Hippocampal formation (tissue), 2 donors: ENCODE measurements at regions not wholly inside any gene's neighbourhood (a gene's known extent, or its start where the extent isn't known, plus 50 kb on each side); places are given as distances from the start of the nearest gene placed in this dataset.

Source experiments
- DNase-seq, 2 donors: peaks; one replicate each; lab custom pipeline; 2025; lab: John Stamatoyannopoulos, UW

DNA sequence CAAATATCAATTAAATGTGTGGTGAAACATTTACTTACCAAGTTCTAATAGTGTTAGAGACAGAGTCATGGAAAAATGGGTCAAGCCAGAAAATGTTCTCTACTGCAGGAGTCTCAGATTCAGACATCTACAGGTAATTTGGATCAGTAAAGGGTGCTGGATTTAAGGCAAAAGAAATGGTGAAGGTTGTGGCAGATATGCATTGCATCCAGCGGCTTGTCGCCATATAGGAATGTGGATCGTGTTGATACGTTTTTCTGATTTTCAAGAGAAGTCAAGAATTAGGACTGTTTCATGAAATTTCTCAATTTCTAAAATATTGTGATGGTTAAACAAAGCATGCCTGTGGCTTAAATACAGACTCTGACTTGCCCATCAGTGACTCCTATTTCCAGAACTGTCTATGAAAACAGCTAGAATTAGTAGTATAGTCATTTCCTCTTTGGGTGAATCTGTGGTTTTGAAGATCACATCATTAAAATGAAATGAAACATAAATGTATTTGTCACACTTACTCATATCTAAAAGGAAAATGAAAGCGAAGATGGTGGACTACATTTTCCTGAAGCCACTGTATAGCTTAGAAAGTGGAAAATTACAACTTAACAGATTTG is 110.1 kb upstream of the VEGFC start:
- DNase-seq = no peak

DNA sequence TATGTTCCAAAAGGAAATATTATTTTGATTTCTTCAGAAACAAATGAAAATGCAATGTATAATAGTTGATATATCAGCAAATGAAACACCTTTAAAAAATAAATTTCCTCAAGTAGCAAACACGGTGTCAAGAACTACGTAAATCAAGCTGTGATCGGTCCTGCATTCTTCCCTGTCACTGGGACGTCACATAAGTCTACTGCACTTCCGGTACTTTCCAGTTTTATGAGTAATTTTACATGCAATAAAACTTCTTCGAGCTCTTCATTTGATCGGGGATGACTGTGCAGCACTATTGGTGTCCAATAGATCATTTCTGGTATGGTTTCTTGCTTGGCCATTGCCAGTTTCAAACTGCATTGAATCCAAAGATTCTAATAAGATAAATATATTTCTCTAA is 114.0 kb upstream of the VEGFC start:
- DNase-seq = no peak

DNA sequence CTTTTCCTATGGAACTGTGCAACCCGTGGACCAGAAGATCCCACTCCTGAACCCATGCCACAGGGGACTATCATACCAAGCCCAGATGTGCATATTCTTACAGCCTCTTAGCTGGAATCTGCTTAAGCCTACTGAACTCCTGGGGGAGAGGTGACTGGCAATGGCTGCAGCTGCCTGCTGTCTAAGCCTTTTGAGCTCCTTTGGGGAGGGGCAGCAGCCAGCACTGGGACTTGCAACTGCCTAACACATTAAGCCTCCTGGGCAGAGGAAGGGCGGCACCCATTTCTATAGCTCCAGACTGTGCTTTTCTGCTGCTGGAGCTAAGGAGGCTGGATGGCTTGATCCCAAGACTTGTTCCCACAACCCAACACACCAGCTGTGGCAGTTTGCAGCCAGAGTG is 117.9 kb upstream of the VEGFC start:
- no peak for DNase-seq

DNA sequence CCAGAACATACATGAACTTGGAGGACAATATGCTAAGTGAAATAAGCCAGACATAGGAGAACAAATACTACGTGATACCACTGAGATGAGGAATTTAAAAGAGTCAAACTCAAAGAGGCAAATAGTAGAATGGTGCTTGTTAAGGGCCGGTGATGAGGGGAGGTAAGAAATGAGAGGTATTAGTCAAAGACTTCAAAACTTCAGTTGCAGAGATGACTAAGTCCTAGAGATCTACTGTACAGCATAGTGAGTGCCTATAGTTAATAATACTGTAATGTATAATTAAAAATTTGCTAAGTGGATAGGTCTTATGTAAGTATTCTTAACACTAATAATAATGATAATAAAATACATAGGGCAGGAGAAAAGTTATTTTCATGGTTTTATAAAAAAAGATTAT is 126.9 kb upstream of the VEGFC start:
- DNase-seq = no peak

DNA sequence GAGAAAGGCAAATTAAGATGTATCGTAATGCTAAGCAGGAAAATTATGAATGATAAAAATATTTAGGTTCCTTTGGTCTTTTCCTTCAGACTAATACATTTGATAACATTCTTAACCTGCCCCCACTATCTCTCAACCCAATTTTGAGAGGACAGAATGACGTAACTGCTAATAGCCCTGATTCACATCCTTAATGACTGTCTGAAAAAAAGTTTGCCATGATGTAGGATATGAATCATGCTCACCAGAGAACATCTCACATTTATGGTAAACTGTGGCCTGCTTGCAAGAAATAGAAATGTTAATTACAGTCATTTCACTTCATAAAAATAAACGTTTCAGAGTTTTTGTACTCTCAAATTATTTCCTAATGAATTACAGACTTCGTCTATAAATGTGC is 128.0 kb upstream of the VEGFC start:
- no peak for DNase-seq

DNA sequence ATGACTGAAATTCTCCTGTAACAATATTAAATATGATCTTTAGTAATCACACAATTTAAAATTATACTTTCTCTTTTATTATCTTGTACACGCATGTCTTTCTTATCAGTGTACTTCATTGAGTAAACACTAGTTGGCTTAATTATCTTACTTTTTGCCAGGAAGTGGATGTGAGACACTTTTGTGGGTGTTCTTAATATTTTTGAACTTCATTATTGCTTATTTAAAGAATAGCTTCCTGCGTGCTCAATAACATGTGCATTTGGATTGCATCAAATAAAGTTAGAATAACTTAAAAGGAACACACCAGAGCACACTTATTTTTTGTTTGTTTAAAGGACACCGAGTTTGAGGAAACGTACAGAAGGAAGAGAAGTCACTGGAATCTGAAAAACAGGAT is 128.5 kb upstream of the VEGFC start:
- DNase-seq = no peak

DNA sequence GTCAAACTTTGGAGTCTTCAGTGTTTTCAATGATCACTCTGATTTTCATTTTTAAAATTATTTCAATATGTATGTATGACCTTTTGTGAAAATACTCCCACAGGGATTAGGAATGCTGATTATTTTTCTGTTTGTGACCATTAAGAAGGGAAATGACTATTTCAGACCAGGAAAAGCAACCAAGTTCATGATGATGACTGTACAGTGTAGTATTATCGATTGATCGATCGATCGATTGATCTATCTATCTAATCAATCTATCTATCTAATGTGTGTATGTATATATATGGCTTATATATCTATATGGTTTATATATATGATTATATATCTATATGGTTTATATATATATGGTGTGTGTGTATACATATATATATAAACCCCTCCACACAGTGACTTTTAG is 131.5 kb upstream of the VEGFC start:
- DNase-seq = no peak

DNA sequence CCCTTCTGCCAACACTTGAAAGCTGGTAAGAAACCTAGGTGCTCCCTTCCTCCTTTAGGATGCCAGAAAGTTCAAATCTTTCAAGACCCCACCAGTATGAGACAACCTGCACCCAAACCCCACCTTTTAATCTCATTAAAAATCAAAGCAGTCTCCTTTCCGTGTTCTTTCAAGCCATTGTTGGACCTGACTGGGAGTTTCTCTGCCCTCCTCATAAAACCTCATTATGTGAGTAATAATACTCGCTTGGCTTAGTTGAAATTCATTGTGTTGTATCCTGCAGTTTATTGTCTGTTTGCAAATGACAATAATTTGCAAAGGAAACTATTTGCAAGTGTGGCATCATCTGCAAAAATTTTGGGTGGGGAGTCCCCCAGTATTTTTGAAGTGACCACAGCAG is 133.2 kb upstream of the VEGFC start:
- no peak for DNase-seq

DNA sequence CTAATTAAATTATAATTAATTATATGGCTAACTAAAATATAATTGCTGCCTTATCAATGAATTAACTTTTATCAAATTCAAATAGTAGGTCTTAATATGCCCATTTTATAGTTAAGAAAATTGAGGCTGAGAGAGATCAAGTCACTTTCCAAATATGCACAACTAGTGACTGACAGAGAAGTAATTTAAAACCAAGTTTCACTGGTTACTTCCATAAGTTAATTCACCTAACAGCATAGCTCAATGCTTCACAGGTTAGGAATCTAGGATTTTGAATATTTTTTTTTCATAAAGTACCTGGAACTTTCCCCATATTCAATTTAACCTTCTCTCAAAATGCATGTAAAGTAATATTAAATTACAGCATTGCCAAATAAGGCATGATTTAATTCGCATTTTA is 134.4 kb upstream of the VEGFC start:
- no peak for DNase-seq

DNA sequence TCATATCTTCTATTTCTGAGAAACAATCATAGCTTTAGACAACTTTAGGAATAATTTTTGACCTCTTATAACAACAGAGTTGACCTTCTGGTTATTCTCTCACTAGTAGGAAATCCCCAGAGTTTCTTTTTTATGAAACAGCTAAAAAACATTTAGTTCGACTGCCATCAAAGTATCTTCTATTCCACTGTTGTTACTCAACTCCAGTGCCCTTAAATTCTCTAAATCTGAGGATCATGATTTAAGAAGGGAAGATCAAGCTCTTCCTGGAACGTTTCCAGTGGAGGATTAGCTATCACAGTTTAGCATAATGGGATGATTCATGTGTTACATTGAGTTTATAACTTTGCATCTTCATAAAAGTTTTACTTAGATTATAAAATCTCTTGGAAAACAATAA is 134.9 kb upstream of the VEGFC start:
- DNase-seq = no peak

DNA sequence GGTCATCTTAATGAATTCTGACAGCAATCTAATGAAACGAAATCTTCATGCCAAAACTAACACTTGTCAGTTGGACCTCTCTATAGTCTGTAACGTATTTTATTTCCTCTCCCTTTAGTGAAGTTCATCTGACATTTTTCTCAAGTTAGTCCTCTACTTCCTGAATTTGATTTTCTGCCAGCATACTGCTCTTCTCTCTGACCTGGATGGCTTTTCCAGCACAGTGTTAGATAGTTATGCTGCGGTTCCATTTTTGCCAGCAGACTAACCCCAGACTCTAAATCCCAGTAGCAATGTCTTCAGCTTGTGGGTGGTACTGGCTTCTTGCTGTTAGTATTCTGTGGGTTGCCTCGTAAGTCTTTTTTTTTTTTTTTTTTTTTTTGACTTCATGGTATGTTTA is 146.7 kb upstream of the VEGFC start:
- DNase-seq = no peak

DNA sequence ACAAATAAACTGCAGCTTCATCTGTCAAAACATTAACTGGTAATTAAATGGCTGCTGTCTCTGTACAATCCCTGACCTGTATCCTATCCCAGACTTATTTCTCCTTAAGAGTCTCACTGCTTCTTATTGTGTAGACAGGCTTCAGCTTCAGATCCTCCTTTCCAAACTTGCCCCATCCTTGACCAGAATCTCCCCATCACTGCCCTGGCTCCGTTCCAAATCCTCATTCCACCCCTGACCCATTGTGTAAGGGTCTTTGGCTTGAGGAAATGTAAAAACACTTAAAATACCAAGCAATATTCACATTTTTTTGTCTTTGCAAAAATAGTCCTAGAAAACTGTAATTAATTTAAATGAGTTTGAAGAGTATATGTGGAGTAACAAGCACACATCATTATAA is 152.6 kb upstream of the VEGFC start:
- DNase-seq = no peak

DNA sequence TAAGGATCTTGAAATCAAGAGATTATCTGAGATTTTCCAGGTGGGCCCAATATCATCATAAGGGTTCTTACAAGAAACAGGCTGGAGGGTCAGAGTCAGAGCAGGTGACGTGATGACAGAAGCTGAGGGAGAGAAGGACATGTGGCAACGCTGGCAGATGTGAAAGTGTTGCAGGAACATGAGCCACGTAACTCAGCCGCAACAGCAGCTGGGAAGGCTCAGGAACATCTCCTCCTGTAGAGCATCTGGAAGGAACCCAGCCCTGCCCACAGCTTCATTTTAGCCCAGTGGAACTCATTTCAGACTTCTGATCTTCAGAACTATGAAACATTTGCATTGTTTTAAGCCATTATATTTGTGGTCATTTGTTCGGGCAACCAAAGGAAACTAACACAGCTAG is 156.3 kb upstream of the VEGFC start:
- DNase-seq = no peak

DNA sequence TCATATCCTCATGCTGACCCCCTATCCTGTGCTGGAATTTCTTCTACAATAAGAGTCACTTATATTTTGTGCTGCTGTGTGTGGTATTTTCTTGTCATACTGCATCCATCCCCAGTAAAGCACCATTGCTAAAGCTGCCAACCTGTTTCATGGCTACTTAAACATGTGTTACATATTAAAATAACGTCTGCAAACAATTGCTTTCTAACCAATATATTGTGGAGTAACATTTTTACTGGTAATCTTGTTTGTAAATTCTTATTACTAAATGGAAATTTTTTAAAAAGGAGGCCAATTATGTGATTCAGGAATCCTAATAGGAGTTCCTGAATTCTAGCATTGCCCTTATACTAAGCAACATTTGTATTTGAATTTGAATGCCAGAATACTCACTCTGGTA is 160.3 kb upstream of the VEGFC start:
- no peak for DNase-seq

DNA sequence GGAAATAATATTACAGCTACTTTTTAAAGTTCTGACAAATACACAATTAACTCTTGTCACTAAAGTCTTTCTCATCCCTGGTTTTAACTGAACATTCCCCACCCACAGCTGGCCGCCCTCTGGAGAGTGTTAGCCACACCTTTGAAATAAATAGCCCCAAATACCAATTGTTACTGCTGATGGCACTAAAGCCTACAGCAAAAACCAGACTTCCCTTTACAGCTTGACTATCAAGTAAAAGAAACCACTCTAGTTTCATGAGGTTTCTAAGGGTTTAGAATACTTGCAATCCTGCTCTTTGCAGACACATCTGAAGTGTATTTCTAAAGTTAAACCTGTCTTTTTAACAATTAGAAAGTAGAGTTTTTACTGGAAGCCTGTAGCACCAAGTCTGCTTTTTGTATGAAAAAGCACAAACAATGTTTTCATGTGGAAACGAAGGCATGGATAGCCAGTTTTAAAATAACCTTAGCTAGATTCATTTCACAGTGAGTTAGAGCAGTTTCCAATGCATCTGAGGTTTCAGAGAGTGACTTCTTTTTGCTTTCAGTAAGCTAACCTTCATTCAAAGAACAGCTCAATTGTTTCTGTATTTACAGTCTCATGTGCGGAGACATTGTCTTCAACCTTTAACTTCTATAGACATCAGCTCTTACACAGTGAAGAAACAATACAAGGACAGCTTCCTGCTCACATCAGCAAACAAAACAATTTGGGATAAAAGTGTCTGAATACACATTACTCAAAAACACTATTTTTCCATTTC is 164.8 kb upstream of the VEGFC start:
- no peak for DNase-seq

DNA sequence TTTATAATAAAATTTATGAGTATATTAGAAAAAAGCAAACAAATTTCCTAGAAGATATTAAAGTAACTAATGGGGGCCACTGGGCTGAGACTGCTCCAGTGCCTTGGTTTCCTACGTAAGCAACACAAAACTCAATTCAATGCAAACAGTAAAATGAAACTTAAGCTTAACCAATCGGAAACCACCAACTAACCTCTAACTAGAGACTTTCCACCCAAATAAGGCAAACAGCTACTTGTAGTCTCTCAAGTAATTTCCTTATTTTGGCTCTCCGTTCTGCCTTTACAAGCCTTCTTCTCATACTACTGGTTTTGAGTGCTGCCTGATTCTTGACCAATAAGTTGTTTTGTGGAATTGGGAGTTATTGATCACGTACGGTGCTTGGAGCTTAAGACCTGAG is 167.3 kb upstream of the VEGFC start:
- DNase-seq = no peak

DNA sequence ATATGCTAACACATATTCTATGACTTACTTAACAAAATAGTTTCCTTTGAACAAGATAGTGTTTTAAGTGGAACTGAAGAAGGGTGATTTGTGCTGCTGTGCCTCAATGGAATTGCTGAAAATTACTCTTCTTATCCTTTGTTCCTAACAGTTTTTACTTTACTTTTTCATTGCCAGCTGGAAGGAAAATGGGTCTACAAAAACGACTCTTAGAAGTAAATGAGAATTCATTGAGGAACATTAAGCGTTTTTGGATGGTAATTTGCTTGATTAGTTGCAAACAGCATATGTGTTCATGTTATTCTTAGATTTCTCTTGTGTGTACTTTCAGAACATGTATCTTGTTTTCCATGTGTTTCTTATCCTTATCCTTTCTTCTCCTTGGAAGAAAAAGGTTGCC is 170.4 kb upstream of the VEGFC start:
- no peak for DNase-seq

DNA sequence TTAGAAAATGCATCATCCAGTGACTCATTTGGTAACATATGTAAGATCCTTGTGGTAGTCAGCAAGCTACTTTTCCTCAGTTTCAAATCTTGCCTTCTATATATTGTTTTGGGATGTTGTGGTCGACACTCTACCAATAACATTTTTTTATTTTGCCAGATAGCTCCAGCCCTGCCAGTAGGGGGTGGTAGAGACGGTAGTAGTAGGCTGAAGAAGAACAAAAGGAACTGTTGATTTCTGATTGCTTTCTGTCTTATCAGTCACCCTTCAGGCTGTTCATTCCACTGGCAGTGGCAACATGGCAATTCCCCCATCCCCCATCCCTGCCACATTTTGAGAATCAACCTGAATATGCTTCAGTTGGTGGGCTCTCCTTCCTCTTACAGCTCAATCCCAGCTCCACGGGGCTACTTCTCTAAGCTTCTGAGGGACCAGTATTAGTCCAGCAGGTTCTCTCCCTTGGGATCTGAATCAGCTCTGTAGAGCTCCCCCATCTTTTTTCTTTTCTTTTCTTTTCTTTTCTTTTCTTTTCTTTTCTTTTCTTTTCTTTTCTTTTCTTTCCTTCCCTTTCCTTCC is 171.5 kb upstream of the VEGFC start:
- no peak for DNase-seq

DNA sequence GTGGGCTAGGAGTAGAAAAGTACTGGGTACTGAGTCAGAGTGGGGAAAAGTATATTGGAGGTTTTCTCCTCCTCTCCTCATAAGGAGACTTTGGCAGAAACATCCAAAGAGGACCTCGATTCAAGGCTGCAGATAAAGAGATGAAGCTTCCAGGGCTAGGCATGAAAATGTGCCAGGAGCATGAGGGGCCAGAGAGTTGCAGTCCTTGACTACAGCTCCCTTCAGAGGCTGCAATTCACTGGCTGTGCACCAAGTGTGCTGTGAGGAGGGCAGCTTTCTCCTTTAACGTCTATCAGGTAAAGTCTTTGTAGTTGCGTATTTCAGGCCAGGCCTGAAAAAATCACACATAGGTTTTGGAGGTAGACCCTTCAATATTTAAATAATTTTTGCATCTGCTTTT is 174.9 kb upstream of the VEGFC start:
- DNase-seq = no peak

DNA sequence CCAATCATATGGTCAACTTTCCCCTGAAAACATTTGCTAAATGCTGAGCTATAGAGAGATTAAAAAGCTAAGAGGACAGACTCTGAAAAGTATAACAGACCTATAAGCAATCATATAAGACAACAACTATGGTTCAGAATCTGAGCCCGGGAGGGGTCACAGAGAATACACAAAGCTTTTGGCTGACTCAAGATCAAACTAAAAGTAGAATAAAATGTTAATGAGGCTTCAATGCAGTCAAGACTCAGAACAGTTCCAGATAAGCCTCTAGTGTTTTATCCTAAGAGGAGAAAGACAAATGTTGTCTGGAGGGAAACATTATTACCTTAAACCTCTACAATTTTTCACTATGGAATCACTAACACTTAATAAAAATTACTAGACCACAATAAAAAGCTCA is 175.4 kb upstream of the VEGFC start:
- DNase-seq = no peak

DNA sequence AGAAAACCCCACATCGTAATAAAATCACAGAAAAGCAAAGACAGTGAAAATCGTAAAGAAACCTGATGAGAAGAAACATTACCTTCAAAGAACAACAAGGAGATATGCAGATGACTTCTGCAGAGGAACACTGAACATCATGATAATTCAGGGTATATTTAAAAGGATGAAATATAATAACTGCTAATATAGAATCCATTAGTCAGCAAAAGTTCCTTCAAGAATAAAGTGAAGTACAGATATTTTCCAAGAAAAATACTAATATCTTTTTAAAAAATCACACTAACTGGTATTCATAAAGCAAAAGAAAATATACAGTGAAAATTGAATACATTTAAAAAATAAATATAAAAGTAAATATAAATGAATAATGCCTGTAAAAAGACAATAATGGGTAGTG is 176.3 kb upstream of the VEGFC start:
- no peak for DNase-seq

DNA sequence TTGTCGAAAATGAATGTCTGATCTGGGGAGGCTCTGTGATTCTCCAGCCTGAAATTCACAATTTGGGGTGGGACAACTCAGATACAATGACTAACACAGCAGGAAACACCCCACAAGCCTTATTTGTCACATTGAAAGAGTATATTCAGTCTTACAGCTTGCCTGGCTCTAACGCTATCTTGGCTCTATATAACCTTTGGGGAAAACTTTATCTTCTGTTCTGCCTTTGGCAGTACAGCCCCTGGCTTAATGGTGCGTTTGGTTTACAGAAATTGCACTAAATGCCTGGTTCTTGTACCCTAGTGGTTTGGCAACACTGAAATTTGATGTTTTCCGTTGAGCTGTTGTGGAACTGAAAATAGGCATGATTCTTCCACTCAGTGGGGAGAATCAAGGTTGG is 178.1 kb upstream of the VEGFC start:
- no peak for DNase-seq

DNA sequence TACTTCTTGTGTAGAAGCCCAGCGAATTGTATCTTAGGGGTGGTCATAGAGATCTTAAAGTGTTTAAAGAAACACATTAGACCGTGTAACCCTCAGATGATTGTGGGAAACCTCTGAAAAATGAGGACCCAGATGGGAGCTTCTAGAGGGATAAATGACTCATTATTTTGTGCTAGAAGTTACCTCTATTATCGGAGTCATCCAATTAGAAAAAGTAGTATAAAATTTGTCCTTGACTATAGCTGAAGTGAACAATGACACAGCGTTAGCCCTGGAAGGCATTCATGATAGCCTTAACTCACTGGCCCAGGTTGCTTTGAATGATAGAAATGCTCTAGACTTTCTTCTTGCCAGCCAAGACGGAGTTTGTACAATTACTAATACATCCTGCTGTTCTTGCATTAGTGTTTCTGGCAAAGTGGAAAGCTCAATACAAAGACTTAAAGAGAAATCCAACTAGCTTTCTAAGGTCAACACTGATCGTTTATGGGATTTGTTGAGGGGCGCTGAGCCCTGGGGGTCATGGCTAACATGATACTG is 178.9 kb upstream of the VEGFC start:
- no peak for DNase-seq

DNA sequence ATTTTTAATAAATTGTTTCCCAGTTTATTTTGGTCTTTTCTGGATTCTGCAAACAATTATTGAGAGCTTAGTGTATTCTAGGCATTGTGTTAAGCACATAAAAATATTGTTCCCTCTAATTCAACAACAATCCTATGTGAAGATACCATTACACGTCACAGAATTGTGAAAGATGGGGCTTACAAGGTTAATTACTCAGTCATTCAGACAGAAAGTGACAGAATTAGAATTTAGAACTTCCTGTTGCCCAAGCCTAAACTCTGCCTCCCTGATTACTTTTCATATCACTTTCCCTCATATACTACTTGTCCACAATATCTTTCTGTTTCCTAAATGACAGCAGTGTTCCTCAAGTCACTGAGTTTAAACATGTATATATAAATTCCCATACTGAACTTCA is 186.7 kb upstream of the VEGFC start:
- DNase-seq = no peak
